Neural crest cell (in vitro differentiated cells): ENCODE measurements at regions not wholly inside any gene's neighbourhood (a gene's known extent, or its start where the extent isn't known, plus 50 kb on each side); places are given as distances from the start of the nearest gene placed in this dataset.

Experiments
- DNase-seq: peaks from one replicate; pipeline ENCODE4 v3.0.0; 2021; ENCODE audit warnings: low read depth, mixed read lengths, low spot score
- H3K27ac Mint-ChIP-seq: one replicate; pipeline ENCODE4 v1.8.0; 2021; ENCODE audit warnings: mild to moderate bottlenecking, mixed read lengths; ENCODE audit not compliant: unreplicated experiment
- H3K27me3 Mint-ChIP-seq: 2 replicates; pipeline ENCODE4 v1.8.0; 2021; ENCODE audit warnings: low read depth, mild to moderate bottlenecking, mixed read lengths
- H3K36me3 Mint-ChIP-seq: 2 replicates; pipeline ENCODE4 v1.8.0; 2021; ENCODE audit warnings: low read depth, mild to moderate bottlenecking, mixed read lengths
- H3K4me1 Mint-ChIP-seq: 2 replicates; pipeline ENCODE4 v1.8.0; 2021; ENCODE audit warnings: mixed read lengths
- H3K4me3 Mint-ChIP-seq: one replicate; pipeline ENCODE4 v1.8.0; 2021; ENCODE audit warnings: mild to moderate bottlenecking, mixed read lengths
- H3K9me3 Mint-ChIP-seq: 2 replicates; pipeline ENCODE4 v1.8.0; 2021; ENCODE audit warnings: mixed read lengths
- CTCF ChIP-seq: fragments of 200-600 bp; sonication (generic); conservative IDR thresholded peaks from 2 replicates; pipeline ENCODE4 v1.5.0; 2021; ENCODE audit warnings: antibody characterized with exemption, mild to moderate bottlenecking

GRCh38 chr5:23029290-23029689 is 176.1 kb upstream of the CDH12 start:
- H3K27ac Mint-ChIP-seq: no peak overlapping the region
- TF ChIP-seq CTCF: no peak

GRCh38 chr5:23028445-23029021 is 175.4 kb upstream of the CDH12 start:
- Mint-ChIP-seq H3K4me1 (no peaks in the 10 kb centered on the region), H3K27ac (no peak overlapping the region), H3K4me3 (no peak overlapping the region), H3K27me3 (no peaks in the 10 kb centered on the region), H3K36me3 (no peaks in the 10 kb centered on the region), H3K9me3 (no peaks in the 10 kb centered on the region)
- DNase-seq: no peak
- TF ChIP-seq CTCF: no peak

More at GRCh38 chr5:23029290-23029689, 176.1 kb upstream of the CDH12 start:
- no peak for DNase-seq
- Mint-ChIP-seq H3K27me3 (no peaks in the 10 kb centered on the region), H3K36me3 (no peaks in the 10 kb centered on the region), H3K4me3 (no peak overlapping the region), H3K4me1 (no peaks in the 10 kb centered on the region), H3K9me3 (no peaks in the 10 kb centered on the region)

- Mint-ChIP-seq H3K27ac (no peak overlapping the region), H3K27me3 (no peaks in the 10 kb centered on the region), H3K4me3 (no peak overlapping the region), H3K36me3 (no peaks in the 10 kb centered on the region), H3K9me3 (no peaks in the 10 kb centered on the region), H3K4me1 (no peaks in the 10 kb centered on the region)
- DNase-seq: no peak
- TF ChIP-seq CTCF: no peak
These were observed 174.7 kb upstream of the CDH12 start for GRCh38 chr5:23027830-23028229.

GRCh38 chr5:23027331-23027730 is 174.2 kb upstream of the CDH12 start:
- no peaks in the 10 kb centered on the region for H3K9me3 Mint-ChIP-seq
- no peak overlapping the region for H3K27ac Mint-ChIP-seq
- no peak for DNase-seq
- no peaks in the 10 kb centered on the region for H3K36me3 Mint-ChIP-seq
- no peak overlapping the region for H3K4me3 Mint-ChIP-seq
- H3K4me1 Mint-ChIP-seq: no peaks in the 10 kb centered on the region
- no peak for TF ChIP-seq CTCF
- no peaks in the 10 kb centered on the region for H3K27me3 Mint-ChIP-seq

GRCh38 chr5:23026252-23027170 is 173.4 kb upstream of the CDH12 start:
- DNase-seq: no peak
- TF ChIP-seq CTCF: no peak
- Mint-ChIP-seq H3K4me1 (no peaks in the 10 kb centered on the region), H3K36me3 (no peaks in the 10 kb centered on the region), H3K27ac (no peak overlapping the region), H3K9me3 (no peaks in the 10 kb centered on the region), H3K4me3 (no peak overlapping the region), H3K27me3 (no peaks in the 10 kb centered on the region)
